Eye (tissue), 1 donor: ENCODE measurements at regions not wholly inside any gene's neighbourhood (a gene's known extent, or its start where the extent isn't known, plus 50 kb on each side); places are given as distances from the start of the nearest gene placed in this dataset.
"Not testable (repeated sequence)": the region's sequence is repeated elsewhere in the genome, so short reads cannot be mapped to it uniquely, and the experiment has no call there.

Source experiments
- DNase-seq: peaks from one replicate; pipeline ENCODE4 v3.0.0-alpha.2; 2015

- not testable (repeated sequence) for DNase-seq
Measured at GRCh38 chr11:86166287-86166686, 78.3 kb upstream of the EED start.

- DNase-seq: no peak
Measured at GRCh38 chr11:86164106-86164505, 80.4 kb upstream of the EED start.

GRCh38 chr11:86163221-86163876 is 81.2 kb upstream of the EED start:
- DNase-seq: not testable (repeated sequence)

DNA sequence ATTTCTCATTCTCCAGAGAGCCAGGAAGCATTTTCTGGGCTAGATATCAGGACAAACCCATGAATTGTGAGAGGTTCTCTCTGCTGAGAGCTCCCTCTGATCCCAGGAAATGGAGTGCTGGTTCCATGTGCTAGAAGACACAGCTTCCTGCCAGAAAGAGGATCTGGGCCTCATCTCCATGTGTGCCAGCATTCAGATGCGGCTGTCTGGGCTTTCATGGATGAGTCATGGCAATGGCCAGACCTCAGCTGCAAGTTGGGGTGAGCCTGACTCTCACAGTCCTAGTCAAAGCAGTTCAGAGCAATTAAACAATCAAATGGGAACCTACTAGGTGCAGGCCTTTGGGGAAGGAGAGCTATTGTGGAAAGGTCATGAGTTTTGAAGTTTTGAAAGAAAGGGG is 82.3 kb upstream of the EED start:
- DNase-seq: no peak

DNA sequence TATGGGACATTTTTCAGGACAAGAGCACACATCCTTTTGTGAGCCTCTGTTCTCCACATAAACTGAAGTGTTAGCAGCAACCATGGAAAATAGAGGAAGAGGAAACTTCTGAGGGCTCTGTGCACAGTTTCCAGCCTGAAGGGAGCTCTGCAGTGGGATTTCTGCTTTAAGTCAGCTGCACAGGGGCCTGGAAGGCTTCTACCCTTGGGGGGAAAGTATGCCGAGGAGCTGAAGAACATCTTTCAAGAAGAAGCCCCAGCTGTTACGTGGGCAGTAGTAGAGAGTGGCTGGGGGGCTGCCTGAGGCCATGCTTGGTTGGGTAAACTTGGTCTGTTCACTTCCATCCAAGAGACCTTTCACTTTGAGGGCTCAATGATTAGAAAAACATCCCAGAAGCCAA is 82.7 kb upstream of the EED start:
- DNase-seq: no peak

DNA sequence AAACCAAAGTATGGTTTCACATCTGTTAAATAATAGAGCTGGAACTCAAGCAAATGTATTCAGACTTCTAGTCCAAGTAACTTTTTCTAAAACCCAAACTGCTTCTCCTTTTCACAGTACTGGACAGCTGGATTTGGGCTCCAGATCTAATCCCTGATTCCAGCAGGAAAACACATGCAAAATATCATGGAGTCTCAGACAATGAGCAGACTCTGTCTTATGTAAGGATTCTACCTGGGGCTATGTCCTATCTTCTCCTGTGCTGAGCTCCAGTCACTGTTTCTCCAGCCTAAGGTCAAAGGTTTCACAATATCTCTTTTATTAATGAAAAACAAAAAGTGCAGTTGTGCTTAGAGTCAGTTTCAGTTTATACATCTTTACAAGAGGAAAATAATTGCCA is 83.2 kb upstream of the EED start:
- DNase-seq: no peak

DNA sequence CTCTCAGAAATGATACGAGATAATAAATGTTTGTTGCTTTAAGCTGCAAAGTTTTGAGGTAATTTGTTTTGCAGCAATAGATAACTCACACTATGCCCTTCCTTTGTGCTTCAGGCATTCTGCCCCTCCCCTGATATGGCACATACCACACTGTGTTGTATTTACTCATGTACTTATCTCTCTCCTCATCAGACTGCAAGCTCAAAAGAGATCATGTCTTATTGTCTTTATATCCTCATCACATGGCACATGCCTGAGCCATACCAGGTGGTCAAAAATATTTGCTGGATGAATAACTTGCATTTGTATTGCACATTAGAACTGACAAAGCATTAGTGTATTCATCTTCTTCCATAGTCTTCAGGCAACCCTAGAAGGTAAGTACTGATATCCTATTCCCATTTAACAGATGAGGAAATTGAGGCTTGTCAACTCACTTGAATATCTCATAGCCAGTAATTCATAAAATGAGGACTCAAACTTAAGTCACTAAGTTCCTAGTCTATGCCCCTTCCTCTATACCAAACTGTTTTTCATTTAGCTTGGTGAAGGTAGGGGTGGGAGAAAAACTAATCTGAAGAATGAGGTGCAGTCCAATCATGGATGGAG is 83.9 kb upstream of the EED start:
- no peak for DNase-seq

GRCh38 chr11:86159581-86159891 is 85.0 kb upstream of the EED start:
- DNase-seq: no peak

DNA sequence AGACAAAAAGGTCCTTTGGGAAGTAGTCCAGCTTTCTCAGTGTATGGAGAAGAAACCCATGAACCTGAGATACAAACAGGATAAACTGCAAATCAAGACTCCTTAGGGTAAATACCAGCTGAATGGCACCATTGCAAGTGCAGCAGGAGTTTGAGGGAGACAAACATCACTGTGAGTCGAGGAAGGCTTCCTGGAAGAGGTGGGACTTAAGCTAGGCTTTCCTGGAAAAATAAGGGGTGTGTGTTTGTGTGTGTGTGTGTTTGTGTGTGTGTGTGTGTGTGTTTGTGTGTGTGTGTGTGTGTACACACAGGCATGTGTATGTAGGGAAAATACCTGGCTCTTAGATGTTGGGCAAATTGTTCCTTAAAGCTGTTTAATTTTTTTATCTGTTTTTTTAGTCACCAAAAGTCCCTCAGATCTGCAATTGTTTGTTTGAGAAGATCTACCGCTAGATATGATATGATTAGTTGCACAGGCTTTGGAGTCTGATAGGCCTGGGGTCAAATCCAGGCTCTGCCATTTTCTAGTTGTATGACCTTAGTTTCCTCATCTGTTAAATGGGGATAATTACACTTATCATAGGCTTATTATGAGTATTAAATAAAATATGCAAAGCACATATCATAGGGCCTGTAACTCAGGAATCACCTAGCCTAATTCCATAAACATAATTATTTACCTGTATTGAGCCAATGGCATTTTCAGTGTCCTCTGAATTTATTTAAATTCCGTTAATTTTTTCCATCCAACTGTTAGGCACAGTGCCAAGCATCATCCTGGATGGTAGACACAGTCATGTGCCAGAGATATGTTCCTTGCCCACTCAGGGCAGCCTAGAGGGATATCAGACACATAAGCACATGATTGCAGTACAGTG is 85.6 kb upstream of the EED start:
- no peak for DNase-seq

- DNase-seq: no peak
Measured at GRCh38 chr11:86157797-86158378, 86.7 kb upstream of the EED start.

DNA sequence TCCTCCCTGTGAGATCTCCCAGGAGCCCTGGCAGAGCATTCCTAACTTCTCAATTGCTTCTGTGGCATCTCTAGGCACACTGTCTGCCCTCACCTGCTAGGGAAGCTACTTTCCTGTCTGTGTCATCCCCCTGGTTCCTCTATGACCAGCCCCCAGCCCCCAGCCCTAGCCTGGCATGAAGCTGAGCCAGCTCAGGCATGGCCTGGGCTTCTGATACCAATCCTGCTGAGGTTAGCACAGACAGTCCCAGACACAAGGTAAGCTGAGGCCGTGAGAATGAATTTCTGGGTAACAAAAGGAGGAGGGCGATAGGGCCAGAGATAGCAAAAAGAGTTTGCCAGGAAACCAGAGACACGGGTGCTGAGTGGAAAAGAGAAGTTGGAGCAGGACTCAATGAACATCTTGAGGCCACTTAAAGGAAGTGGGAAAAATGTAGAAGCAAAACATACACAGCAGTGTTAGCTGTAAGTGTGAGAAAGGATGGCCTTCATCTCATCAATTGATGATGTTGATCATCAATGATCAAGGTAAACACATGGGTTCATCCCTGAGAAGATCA is 87.6 kb upstream of the PICALM start:
- DNase-seq: no peak

- no peak for DNase-seq
Measured at GRCh38 chr11:86155200-86155844, 86.4 kb upstream of the PICALM start.

- DNase-seq: no peak
Measured at GRCh38 chr11:86153439-86153838, 84.6 kb upstream of the PICALM start.

DNA sequence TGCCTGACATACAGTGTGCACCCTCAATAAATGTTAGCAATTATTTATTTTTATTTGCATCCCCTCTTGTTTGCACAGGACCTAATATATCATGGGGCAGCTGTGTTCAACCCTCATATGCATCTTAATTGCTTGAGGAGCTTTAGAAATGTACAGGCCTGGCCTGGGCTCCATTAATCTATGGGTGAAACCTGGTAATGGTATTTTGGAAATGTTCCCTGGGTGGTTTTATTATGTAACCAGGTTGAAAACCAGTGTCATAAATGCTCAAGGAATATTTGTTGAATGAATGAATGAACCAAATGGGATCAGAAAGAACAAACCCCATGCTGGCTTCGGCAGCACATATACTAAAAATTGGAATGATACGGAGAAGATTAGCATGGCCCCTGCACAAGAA is 84.0 kb upstream of the PICALM start:
- no peak for DNase-seq

- DNase-seq: peak; percentile 53
Measured at GRCh38 chr11:86152006-86152862, 83.3 kb upstream of the PICALM start.

GRCh38 chr11:86151174-86152005 is 82.5 kb upstream of the PICALM start:
- DNase-seq: peak; percentile 45

DNA sequence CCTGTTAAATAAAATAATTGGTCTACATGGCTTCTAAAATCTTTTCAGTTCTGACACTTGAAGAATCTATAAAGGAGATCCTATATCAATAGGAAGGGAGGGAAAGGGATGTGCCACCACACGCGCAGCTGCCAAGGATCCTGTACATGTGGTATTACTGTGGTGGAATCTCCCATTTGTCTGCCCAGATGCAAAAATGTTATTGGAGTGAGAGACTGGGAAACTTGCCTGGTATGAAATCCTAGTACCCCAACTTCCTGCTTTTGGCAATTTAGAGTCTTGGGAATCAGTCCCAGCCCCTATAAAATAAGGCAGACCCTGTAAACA is 81.9 kb upstream of the PICALM start:
- DNase-seq: peak; percentile 37

- DNase-seq: no peak
Measured at GRCh38 chr11:86149792-86150191, 80.9 kb upstream of the PICALM start.

DNA sequence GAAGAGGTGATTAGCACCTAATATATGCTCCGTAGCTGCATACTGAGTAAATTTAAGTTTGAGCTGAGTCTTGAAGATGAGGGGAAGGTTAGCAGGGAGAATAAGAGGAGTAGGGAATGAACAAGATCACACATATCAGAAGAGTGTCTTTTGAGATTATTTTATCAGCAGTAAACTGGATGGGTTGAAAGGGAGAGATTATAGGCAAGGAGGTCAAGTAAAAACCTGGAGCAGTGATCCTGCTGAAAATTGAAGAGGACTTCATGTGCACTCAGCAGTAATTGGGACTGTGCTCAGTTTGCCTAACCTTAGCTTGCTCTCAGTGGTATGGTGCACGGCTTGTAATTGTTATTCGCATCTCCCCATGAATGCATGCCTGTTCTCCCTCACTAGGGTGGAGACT is 79.5 kb upstream of the PICALM start:
- DNase-seq: no peak

- no peak for DNase-seq
Measured at GRCh38 chr11:86147004-86147403, 78.1 kb upstream of the PICALM start.
